Right lobe of liver (tissue), 4 donors: ENCODE measurements at regions not wholly inside any gene's neighbourhood (a gene's known extent, or its start where the extent isn't known, plus 50 kb on each side); places are given as distances from the start of the nearest gene placed in this dataset.

Source experiments
- POLR2A ChIP-seq: fragments of 450-650 bp; IDR thresholded peaks from one replicate; pipeline ENCODE4 v1.6.1; 2017; ENCODE audit warnings: antibody characterized with exemption, mild to moderate bottlenecking
- TF ChIP-seq, protein P1 (sequence below), 4 donors: fragments of 200-600 bp in 3 of 4; fragments of 450-650 bp in 1 of 4; IDR thresholded peaks; one replicate each; pipeline versions ENCODE4 v1.5.1 to v1.8.0; 2016 to 2022; ENCODE audit warnings: antibody characterized with exemption in 4 of 4, mild to moderate bottlenecking in 2 of 4
- donor health status: DM: no; HTN: no; CAD: no.
- donor health status: DM: no; HTN: no; CAD: no.
- donor health status: DM: no; HTN: yes; CAD: no.

DNA sequence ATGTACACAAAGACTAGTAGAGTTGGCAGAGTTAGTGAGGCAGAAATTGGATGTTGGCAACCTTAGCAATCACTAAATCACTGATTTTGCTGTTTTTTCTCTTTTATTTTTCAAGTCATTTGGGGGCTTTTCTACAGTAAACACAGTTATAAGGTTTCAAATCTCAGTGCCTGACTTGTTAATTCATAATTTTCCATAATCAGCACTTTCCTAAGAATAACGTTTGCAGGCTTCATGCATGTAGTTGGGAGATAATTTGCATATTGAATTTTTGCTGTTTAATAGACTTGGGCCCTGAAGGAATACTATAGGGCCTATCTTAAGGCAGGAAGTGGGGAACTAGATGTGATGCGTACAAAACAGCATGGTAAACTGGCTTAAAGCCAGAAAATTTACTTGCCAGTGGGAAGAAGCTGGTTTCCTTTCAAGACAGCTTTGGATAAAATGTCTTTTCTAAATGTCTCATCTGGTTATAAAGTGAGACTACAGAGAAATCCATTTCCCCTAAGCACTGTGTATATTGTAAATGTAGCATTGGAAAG is 127.2 kb upstream of the SMIM21 start:
- TF ChIP-seq, protein P1, sequence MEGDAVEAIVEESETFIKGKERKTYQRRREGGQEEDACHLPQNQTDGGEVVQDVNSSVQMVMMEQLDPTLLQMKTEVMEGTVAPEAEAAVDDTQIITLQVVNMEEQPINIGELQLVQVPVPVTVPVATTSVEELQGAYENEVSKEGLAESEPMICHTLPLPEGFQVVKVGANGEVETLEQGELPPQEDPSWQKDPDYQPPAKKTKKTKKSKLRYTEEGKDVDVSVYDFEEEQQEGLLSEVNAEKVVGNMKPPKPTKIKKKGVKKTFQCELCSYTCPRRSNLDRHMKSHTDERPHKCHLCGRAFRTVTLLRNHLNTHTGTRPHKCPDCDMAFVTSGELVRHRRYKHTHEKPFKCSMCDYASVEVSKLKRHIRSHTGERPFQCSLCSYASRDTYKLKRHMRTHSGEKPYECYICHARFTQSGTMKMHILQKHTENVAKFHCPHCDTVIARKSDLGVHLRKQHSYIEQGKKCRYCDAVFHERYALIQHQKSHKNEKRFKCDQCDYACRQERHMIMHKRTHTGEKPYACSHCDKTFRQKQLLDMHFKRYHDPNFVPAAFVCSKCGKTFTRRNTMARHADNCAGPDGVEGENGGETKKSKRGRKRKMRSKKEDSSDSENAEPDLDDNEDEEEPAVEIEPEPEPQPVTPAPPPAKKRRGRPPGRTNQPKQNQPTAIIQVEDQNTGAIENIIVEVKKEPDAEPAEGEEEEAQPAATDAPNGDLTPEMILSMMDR (IDR thresholded peaks at IDR 0.05) = no peak
- no peak for TF ChIP-seq POLR2A
